Psoas muscle (tissue), 7 donors: ENCODE measurements at regions not wholly inside any gene's neighbourhood (a gene's known extent, or its start where the extent isn't known, plus 50 kb on each side); places are given as distances from the start of the nearest gene placed in this dataset.

Source experiments
- ATAC-seq, 4 donors: fragments of 200-7000 bp; cut with Tn5 transposase; one replicate each; pipeline ENCODE4 v1.9.1; 2020; ENCODE audit warnings: moderate library complexity in 3 of 4, mild to moderate bottlenecking in 2 of 4
- DNase-seq, 2 donors: peaks; one replicate each; pipeline ENCODE4 v3.0.0-alpha.2; 2020
- H3K27ac ChIP-seq: fragments of 200-600 bp; one replicate; pipeline ENCODE4 v1.8.0; 2022
- H3K27me3 ChIP-seq, 3 donors: fragments of 200-600 bp in 1 of 3; one replicate each; pipeline versions ENCODE4 v1.6.1 to v1.8.0; 2013 to 2022; ENCODE audit warnings: low read length in 2 of 3, mild to moderate bottlenecking in 2 of 3, moderate library complexity in 1 of 3; ENCODE audit not compliant: insufficient read depth in 3 of 3
- H3K36me3 ChIP-seq, 2 donors: fragments of 200-600 bp in 1 of 2; one replicate each; pipeline versions ENCODE4 v1.6.1 to v1.8.0; 2013 to 2022; ENCODE audit warnings: low read depth in 1 of 2, mild to moderate bottlenecking in 1 of 2, moderate library complexity in 1 of 2; ENCODE audit not compliant: insufficient read depth in 1 of 2
- H3K4me1 ChIP-seq: fragments of 200-600 bp; one replicate; pipeline ENCODE4 v1.8.0; 2022
- H3K4me3 ChIP-seq: fragments of 200-600 bp; one replicate; pipeline ENCODE4 v1.8.0; 2022; ENCODE audit warnings: mild to moderate bottlenecking
- H3K9me3 ChIP-seq: fragments of 200-600 bp; one replicate; pipeline ENCODE4 v1.8.0; 2022
- CTCF ChIP-seq: fragments of 200-600 bp; IDR thresholded peaks from one replicate; pipeline ENCODE4 v1.8.0; 2022; ENCODE audit warnings: antibody characterized with exemption
- WGBS, 3 donors: extraction: QIAGEN DNeasy Blood & Tissue Kit; methylation state at CpG; one replicate each; pipeline versions ENCODE4 v1.1.6 to v1.1.7; 2013; 5-methylcytosine and 5-hydroxymethylcytosine counted together
- intact Hi-C, 2 donors: fragments of 100-400 bp; cut with DNase I; formaldehyde crosslinking; loops; one replicate each; pipeline versions ENCODE4 v1.11.0 to v1.14.2; 2022
- donor health status: healthy with polysubstance abuse.
- donor health status: DM: no; HTN: no; CAD: no; lungs with moderate emphysema.
- donor health status: Bipolar disorder and iron deficiency.
- donor health status: healthy.
- donor health status: DM: yes; HTN: yes; CAD: no.
- donor health status: DM: no; HTN: no; CAD: no.
- donor health status: DM: yes; HTN: yes; CAD: no.

- Histone ChIP-seq H3K36me3 (no peaks in the 10 kb centered on the region), H3K27me3 (no peaks in the 10 kb centered on the region), H3K4me3 (no peak overlapping the region), H3K4me1 (no peaks in the 10 kb centered on the region), H3K9me3 (no peaks in the 10 kb centered on the region), H3K27ac (no peak overlapping the region)
- 78 to 96% (median 82%) methylated on average over 2 of the region's 2 CpGs for WGBS, 3 donors
- intact Hi-C loops = no loop called here
- DNase-seq = no peak
- no peak for TF ChIP-seq CTCF
- ATAC-seq = no peak
These were observed 908.5 kb downstream of the DSC3 start for GRCh38 chr18:30134020-30134419.

DNA sequence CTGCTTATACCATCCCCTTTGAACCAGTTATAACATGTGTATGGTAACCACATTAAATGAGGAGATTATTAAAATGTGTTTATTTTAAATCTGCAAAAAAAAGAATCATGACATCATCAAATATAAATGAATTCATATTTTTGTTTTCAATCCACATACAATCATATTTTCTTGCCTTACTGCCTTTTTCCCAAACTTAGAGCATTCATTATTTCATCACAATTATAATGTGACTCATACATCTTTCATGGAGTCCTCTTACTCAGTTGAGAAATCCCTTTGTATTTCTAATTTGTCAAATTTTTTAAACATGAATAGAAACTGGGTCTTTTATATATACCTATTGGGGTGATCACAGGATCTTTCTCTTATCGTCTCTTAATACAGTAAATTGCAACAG lies 909.6 kb downstream of the DSC3 start:
- no peaks in the 10 kb centered on the region for H3K4me1 ChIP-seq
- DNase-seq (no peak), ATAC-seq (no peak)
- no peak overlapping the region for H3K4me3 ChIP-seq
- no peaks in the 10 kb centered on the region for H3K9me3 ChIP-seq
- 90 to 96% (median 91%) methylated on average over 1 of the region's 1 CpG for WGBS, 3 donors
- H3K27me3 ChIP-seq = no peaks in the 10 kb centered on the region
- H3K36me3 ChIP-seq = no peaks in the 10 kb centered on the region
- H3K27ac ChIP-seq = no peak overlapping the region
- TF ChIP-seq CTCF = no peak
- intact Hi-C loops = no loop called here

DNA sequence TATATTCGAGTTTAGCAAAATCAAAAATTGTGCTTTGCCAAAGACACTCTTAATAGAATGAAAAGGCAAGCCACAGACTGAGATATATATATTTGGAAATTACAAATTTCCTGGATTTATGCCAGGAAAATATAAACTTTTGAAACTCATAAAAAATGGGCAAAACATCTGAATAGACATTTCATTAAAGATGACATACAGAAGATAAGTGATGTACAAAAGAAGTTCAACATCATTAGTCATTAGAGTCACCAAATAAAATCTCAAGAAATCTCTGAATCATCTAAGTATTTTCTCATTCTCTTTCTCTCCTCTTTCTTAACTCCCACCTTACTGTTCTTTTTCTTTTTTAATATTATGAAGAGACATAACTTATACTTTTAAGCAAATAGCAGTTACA lies 921.1 kb downstream of the DSC3 start:
- no peak for DNase-seq
- ATAC-seq = no peak
- TF ChIP-seq CTCF = no peak
- intact Hi-C loops = no loop called here
- H3K27me3 ChIP-seq = no peaks in the 10 kb centered on the region
- no peak overlapping the region for H3K27ac ChIP-seq
- no peaks in the 10 kb centered on the region for H3K4me1 ChIP-seq
- WGBS, 3 donors = 59 to 79% (median 76%) methylated on average over 1 of the region's 1 CpG
- no peak overlapping the region for H3K4me3 ChIP-seq
- H3K36me3 ChIP-seq = no peaks in the 10 kb centered on the region
- peaks cover 4% of the 10 kb centered on the region for H3K9me3 ChIP-seq

DNA sequence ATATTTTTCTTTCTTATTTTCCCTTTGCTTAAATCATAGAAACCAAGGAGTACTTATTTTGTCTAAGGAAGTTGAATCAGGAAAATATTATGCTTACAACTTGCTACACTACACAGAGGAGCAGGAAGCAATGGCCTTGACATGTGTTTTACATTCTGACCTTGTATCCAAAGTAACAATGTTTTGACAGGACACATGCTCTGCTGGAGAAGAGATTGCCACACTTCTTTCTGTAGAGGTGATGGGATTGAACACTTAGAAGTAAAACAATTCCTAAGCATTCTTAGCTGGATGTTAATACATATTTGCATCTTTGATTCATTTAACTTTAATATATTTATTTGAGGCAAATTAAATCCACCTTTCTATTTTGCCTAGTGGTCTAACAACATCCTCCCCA lies 929.1 kb downstream of the DSC3 start:
- H3K27me3 ChIP-seq = no peaks in the 10 kb centered on the region
- no peak overlapping the region for H3K4me3 ChIP-seq
- H3K9me3 ChIP-seq = no peaks in the 10 kb centered on the region
- no peak overlapping the region for H3K27ac ChIP-seq
- intact Hi-C loops = no loop called here
- DNase-seq (no peak), ATAC-seq (no peak)
- no peaks in the 10 kb centered on the region for H3K4me1 ChIP-seq
- TF ChIP-seq CTCF = no peak
- H3K36me3 ChIP-seq = no peaks in the 10 kb centered on the region

DNA sequence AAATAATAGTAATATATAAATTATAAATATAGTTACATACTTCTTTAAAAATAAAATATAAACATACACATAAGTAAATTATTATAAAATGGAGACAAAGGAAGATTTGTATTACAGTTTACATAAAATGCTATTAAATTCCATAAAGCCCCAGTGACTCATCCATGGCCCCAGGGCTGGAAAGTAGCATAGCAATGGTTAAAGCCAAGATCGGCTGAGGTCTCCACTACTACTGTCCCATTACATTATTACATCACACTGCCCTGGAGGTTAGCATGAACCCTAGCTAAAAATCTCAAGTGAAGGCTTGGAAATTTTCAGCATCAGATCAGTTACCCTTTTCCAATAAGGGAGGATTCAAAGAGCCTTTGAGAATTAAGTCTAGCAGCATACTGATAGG lies 936.2 kb downstream of the DSC3 start:
- intact Hi-C loops = no loop called here
- no peak for TF ChIP-seq CTCF
- H3K36me3 ChIP-seq = no peaks in the 10 kb centered on the region
- no peak overlapping the region for H3K27ac ChIP-seq
- no peak for ATAC-seq
- DNase-seq = no peak
- H3K27me3 ChIP-seq = no peaks in the 10 kb centered on the region
- WGBS, 3 donors = 32 to 42% (median 33%) methylated on average over 1 of the region's 1 CpG
- H3K4me1 ChIP-seq = no peaks in the 10 kb centered on the region
- H3K4me3 ChIP-seq = no peak overlapping the region
- no peaks in the 10 kb centered on the region for H3K9me3 ChIP-seq
